ENCODE measurements at regions not wholly inside any gene's neighbourhood (a gene's known extent, or its start where the extent isn't known, plus 50 kb on each side); places are given as distances from the start of the nearest gene placed in this dataset.

DNA sequence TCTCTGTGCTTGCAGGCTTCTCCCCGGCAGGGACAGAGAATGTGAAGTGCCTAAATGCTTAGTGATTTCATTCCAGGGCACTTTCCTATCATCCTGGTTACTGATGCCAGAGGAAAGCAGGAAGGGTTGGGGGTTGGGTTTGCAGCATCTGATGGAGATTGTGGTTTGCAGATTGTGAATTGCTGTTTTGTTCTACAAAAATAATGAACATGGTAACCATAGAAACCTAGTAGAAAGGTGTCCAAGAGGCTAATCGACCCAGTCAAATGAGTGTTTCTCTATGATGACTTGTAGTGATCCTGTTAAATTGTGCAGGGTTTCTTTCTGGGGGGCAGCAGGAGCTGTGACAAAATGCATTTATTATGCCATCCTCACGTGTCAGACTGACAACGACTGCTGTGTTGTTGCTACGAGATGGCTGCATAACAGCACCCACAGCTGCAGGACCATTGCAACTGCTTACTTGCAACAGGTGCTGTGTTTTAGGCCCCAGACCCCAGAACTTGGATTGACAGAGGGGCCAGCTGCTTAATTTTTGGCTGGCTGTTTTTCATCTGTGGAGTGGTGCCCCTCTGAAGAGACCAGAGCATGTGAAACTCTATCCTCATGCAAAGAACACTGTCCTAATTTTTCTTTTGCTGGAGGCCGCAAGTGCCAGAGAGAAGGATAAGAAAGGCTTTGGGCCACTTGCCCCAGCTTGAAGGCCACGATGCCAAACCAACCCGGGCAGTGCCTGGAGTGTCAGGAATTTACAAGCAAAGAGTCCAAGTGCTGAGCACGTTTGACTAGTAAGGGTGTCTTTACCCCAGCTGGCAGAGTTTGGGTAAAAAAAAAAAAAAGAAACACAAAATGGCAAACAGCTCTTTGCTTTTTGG, 397.8 kb downstream of the GADD45G start:
- no peaks in the 10 kb centered on the region for H3K9me3 Mint-ChIP-seq
- no peaks in the 10 kb centered on the region for H3K27me3 Mint-ChIP-seq
- TF ChIP-seq, protein P1, sequence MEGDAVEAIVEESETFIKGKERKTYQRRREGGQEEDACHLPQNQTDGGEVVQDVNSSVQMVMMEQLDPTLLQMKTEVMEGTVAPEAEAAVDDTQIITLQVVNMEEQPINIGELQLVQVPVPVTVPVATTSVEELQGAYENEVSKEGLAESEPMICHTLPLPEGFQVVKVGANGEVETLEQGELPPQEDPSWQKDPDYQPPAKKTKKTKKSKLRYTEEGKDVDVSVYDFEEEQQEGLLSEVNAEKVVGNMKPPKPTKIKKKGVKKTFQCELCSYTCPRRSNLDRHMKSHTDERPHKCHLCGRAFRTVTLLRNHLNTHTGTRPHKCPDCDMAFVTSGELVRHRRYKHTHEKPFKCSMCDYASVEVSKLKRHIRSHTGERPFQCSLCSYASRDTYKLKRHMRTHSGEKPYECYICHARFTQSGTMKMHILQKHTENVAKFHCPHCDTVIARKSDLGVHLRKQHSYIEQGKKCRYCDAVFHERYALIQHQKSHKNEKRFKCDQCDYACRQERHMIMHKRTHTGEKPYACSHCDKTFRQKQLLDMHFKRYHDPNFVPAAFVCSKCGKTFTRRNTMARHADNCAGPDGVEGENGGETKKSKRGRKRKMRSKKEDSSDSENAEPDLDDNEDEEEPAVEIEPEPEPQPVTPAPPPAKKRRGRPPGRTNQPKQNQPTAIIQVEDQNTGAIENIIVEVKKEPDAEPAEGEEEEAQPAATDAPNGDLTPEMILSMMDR (IDR thresholded peaks at IDR 0.05) = no peak
- H3K4me1 Mint-ChIP-seq (ENCODE audit: low read depth) = peaks cover 28% of the 10 kb centered on the region
- no peak for DNase-seq
- ATAC-seq = no peak
- ChIA-PET CTCF (interaction anchor here (1.2 to 1.5 kb wide), 2 partner anchors 11 to 100 kb away, joined by 3 to 4 read pairs; no protein-coding TSS in a partner anchor), POLR2A (no interaction called here)
- intact Hi-C loops (cut with micrococcal nuclease) = no loop called here
- no peak overlapping the region for H3K4me3 Mint-ChIP-seq
- H3K27ac Mint-ChIP-seq = no peak overlapping the region
- peaks cover 2% of the 10 kb centered on the region for H3K36me3 Mint-ChIP-seq (ENCODE audit: low read depth)

DNA sequence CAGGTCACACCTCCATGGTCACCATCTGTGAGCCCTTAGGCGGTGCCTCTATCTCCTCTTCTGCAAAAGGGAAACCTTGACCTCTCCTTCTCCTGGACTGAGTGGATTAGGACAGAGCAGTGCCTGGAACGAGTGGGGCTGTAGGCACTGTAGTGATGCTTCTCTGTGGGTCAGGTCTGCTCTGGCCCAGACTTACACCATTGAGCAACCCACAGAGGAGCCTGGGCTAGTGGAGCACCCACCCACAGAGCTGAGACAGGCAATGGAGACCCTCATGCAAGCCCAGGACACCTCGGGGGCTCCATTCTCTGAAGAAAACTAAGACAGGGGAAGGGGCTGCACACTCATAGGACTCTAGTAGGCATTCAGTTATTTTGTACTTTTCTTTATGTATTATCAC, 400.6 kb downstream of the GADD45G start:
- H3K4me3 Mint-ChIP-seq = no peak overlapping the region
- ATAC-seq (no peak), DNase-seq (no peak)
- no peaks in the 10 kb centered on the region for H3K9me3 Mint-ChIP-seq
- H3K27me3 Mint-ChIP-seq = peaks cover 1% of the 10 kb centered on the region
- peaks cover 9% of the 10 kb centered on the region for H3K4me1 Mint-ChIP-seq (ENCODE audit: low read depth)
- H3K27ac Mint-ChIP-seq = no peak overlapping the region
- intact Hi-C loops (cut with micrococcal nuclease) = no loop called here
- TF ChIP-seq, protein P1 (IDR thresholded peaks at IDR 0.05) = no peak
- CTCF ChIA-PET = interaction anchor here (0.7 kb wide), 1 partner anchor 403 kb away, joined by 3 read pairs; no protein-coding TSS in a partner anchor
- H3K36me3 Mint-ChIP-seq (ENCODE audit: low read depth) = peaks cover 2% of the 10 kb centered on the region
- POLR2A ChIA-PET = no interaction called here

DNA sequence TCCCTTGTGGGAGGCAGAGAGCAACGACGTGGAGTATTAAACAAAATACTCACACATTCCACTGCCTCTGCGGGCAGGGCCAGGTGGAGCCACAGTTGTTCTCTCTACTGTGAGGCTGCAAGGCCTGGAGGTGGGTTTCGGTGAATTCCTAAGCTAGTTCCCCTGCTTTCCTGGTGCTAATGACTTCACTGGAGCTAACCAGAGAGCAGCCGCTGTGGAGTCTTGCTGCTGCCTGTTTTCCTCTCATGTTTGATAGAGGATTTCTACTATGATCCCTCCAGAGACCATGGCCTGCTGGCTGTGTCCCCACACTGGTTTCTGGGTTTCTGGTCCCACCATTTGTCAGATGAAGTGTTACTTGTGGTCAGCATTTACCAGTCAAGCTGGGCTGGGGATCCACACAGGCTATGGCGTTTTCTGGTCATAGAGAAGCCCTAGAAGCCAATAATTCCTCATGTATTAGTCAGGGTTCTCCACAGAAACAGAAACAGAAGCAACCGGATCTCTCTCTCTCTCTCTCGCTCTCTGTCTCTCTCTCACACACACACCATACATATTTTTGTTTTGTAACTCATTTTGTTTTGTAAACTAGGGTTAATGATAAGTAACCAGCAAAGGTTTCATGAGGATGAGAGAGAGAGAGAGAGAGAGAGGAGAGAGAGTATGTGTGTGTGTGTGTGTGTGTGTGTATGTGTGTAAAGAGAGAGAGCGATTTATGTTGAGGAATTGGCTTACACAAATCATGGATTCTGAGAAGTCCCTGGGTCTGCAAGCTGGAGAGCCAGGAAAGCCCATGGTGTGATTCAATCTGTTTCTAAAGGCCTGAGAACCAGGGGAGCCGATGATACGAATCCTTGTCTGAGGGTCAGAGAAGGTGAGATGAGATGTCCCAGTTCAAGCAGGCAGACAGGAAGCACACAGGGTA, 403.0 kb downstream of the GADD45G start:
- Mint-ChIP-seq H3K9me3 (no peaks in the 10 kb centered on the region), H3K27ac (no peak overlapping the region), H3K36me3 (ENCODE audit: low read depth) (peaks cover 2% of the 10 kb centered on the region), H3K27me3 (peaks cover 4% of the 10 kb centered on the region), H3K4me1 (ENCODE audit: low read depth) (no peaks in the 10 kb centered on the region), H3K4me3 (no peak overlapping the region)
- DNase-seq (no peak), ATAC-seq (no peak)
- intact Hi-C loops (cut with micrococcal nuclease) = no loop called here
- TF ChIP-seq, protein P1 (IDR thresholded peaks at IDR 0.05) = no peak
- POLR2A ChIA-PET = no interaction called here
- CTCF ChIA-PET = no interaction called here

DNA sequence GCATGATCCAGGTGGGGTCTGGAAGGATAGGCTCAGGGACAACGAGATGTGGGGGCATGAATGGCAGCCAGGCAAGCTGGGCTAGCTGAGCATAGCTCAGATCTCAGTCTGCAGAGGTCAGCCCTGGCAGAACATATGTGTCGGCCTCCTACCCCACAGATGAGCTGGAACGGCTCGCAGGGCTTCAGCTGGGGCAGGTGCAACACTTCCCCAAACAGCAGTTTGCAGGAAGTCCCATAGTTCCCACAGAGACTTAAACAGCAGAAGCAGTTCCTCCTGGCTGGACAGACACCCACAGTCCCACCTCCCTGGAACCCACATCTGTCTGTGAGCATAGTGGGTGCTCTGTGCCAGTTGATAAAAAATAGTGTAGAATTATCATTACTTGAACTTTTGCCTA, 404.6 kb downstream of the GADD45G start:
- Mint-ChIP-seq H3K27me3 (peaks cover 4% of the 10 kb centered on the region), H3K9me3 (no peaks in the 10 kb centered on the region), H3K4me1 (ENCODE audit: low read depth) (no peaks in the 10 kb centered on the region), H3K4me3 (no peak overlapping the region), H3K27ac (no peak overlapping the region), H3K36me3 (ENCODE audit: low read depth) (peaks cover 2% of the 10 kb centered on the region)
- ATAC-seq (no peak), DNase-seq (no peak)
- intact Hi-C loops (cut with micrococcal nuclease) = no loop called here
- CTCF ChIA-PET = no interaction called here
- POLR2A ChIA-PET = interaction anchor here (0.8 kb wide), 1 partner anchor 9 kb away, joined by 4 read pairs; no protein-coding TSS in a partner anchor
- TF ChIP-seq, protein P1 (IDR thresholded peaks at IDR 0.05) = no peak

Measured in activated CD8-positive, alpha-beta T cell treated with anti-CD3 and anti-CD28 coated beads for 36 hours (primary cell).